Iris pigment epithelial cell (primary cell): ENCODE measurements at regions not wholly inside any gene's neighbourhood (a gene's known extent, or its start where the extent isn't known, plus 50 kb on each side); places are given as distances from the start of the nearest gene placed in this dataset.
A peak's percentile ranks its signal among the peaks of the same experiment; 100 is the strongest.
"Not testable (repeated sequence)": the region's sequence is repeated elsewhere in the genome, so short reads cannot be mapped to it uniquely, and the experiment has no call there.

Source experiments
- DNase-seq: peaks from one replicate; pipeline ENCODE4 v3.0.0-alpha.2; 2011; ENCODE audit warnings: low read depth

- DNase-seq: no peak
Measured at GRCh38 chr12:74254784-74255183, 282.9 kb upstream of the ATXN7L3B start.

DNA sequence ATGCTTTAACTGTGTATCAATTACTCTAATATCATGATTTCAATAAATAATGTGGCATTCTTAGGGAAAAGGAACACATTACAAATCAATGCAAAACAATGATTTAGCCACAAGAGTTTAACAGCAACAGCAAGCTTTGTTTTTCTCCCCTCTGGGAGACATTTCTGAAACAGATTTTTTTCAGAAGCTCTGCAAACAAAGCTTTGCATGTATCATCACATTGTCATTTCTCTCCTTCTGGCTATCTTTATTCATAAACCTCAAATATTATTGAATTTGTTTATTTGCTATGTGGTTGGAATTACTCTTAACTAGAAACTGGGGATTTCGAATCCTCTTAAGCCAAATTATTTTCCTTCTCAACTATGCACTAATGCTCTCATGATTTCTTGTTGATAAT, 278.4 kb upstream of the ATXN7L3B start:
- no peak for DNase-seq

- no peak for DNase-seq
Measured at GRCh38 chr12:74264692-74265091, 272.9 kb upstream of the ATXN7L3B start.

DNA sequence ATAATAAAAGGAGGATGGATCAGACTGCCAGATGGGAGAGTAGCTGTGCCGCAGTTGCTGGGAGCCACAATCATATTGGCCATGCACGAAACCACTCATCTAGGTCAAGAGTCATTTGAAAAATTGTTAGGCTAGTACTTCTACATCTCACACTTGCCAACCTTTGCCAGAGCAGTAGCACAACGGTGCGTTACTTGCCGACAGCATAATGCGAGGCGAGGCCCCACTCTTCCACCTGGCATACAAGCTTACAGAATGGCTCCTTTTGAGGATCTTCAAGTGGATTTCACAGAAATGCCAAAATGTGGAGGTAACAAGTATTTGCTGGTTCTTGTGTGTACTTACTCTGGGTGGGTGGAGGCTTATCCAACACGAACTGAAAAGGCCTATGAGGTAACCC, 268.3 kb upstream of the ATXN7L3B start:
- DNase-seq: not testable (repeated sequence)

DNA sequence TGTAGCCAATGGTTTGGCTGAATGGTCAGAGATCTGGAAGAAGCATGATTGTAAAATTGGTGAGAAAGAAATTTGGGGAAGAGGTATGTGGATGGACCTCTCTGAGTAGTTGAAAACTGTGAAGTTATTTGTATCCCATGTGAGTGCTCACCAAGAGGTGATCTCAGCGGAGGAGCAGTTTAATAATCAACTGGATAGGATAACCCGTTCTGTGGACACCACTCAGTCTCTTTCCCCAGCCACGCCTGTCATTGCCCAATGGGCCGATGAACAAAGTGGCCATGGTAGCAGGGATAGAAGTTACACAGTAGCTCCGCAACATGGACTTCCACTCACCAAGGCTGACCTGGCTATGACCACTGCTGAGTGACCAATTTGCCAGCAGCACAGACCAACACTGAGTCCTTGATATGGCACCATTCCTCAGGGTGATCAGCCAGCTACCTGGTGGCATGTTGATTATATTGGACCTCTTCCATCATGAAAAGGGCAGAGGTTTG, 257.4 kb upstream of the ATXN7L3B start:
- DNase-seq: no peak

DNA sequence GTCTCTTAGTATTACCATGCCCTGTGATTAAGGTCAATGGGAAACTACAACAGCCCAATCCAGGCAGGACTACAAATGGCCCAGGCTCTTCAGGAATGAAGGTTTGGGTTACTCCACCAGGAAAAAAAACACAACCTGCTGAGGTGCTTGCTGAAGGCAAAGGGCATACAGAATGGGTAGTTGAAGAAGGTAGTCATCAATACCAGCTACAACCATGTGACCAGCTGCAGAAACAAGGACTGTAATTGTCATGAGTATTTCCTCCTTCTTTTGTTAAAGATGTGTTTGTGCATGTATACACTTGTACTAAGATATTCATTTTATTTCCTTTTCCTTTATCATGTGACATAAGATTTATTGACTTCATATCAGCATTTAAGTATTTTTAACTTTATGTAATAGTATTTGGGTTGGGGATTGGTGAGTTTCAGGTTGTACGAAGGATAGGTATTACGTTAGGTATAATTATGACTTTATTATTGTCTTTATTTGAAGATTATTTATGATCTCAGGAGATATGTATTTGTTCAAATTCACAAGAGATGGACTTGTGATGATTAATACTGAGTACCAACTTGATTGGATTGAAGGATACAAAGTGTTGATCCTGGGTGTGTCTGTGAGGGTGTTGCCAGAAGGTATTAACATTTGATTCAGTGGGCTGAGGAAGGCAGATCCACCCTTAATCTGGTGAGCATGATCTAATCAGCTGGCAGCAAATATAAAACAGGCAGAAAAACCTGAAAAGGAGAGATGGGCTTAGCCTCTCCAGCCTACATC, 256.0 kb upstream of the ATXN7L3B start:
- not testable (repeated sequence) for DNase-seq

DNA sequence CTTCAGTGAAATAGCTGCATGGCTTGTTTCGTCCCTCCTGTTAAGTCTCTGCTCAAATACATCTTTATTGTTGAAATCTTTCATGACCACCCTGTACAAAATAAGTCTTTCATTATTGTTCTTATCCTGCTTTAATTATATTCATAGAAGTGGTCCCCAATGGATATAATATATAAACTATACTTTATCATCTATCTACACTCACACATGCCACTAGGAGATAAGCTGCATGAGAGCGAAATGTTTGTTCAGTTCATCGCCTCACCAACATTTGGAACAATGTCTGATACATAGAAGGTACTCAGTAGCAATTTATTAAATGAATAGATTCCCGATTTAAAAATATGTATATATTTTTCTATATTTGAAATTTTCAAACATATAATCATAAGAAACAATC, 254.0 kb upstream of the ATXN7L3B start:
- no peak for DNase-seq

GRCh38 chr12:74285773-74286172, 251.9 kb upstream of the ATXN7L3B start:
- peak; percentile 6 for DNase-seq

DNA sequence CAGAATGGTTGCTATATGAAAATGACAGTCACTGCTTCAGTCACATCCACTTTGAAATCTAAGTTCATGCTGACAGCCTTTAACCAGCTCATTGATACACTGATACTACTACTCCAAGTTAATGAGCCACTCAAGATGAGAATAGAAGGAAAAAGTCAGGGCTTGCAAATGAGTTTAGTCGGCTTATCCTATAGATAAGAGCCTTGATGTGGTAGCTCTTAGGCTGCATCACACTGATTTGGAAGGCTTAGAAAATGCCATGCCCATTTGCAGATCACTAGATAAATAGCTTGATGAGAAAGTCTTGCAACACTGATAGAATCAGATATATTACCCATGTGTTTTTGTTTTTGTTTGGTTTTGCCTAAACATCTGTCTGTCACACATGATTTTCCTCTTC, 251.4 kb upstream of the ATXN7L3B start:
- DNase-seq: no peak

- no peak for DNase-seq
Measured at GRCh38 chr12:74292351-74293194, 245.1 kb upstream of the ATXN7L3B start.

DNA sequence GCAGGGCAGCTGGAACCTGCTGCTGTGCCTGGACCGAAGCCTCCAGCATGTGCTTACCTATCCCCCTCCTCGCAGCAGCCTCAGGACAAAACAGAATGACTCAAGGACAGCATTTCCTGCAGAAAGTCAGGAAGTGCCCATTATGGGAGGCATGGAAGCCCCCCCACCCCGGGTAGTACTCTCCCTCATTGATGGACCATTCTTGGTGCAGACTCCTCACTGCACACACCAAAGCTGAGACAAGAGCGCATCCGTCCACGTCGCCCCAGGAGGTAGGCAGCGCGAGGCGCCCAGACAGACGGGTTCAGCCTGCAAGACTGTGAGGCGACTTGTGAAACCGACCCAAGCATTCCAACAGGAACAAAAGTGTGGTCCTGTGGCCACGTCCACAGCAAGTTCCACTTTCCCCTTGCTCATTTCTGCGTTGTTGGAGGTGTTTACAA, 243.9 kb upstream of the ATXN7L3B start:
- no peak for DNase-seq

DNA sequence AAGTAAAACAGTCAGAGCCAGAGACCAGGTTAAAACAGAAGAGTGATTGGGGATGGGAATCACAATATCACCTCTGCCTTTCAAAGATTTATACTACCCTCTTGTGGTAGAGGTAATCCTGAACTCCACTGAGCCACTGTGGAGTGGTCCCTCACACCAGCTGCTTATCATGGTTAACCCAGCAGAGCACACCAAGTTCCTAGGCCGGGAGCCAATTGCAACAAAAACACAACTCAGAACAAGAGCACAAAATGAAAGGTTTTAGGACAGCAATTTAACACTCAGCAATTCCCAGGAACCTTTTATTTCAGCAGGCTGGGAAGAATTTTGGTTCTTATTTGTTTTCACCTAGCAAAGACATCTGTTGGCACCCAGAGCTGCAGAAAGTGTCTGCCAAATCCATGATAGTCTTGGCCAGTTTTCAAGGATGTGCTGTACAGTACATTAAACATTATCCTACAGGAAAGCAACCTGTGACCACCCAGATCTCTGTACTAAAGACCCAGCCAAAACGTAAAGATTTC, 220.5 kb upstream of the ATXN7L3B start:
- peak; percentile 63 for DNase-seq

DNA sequence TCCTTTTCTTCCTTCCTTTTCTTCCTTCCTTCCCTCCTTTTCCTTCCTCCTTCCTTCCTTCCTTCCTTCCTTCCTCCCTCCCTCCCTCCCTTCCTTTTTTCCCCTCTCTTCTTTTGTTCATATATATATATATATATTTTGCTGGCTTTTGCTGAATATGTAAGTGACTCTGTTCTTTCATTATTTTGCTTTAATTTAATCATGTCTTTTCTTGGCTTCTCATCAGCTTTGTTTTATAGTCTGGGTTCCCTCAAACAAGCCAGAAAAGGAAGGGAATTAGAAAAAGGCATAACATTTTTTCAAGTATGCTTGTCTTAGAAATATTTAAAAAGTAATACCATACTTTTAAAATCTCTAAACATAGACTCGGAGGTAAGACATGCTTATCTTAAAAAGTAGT, 219.9 kb upstream of the ATXN7L3B start:
- no peak for DNase-seq

DNA sequence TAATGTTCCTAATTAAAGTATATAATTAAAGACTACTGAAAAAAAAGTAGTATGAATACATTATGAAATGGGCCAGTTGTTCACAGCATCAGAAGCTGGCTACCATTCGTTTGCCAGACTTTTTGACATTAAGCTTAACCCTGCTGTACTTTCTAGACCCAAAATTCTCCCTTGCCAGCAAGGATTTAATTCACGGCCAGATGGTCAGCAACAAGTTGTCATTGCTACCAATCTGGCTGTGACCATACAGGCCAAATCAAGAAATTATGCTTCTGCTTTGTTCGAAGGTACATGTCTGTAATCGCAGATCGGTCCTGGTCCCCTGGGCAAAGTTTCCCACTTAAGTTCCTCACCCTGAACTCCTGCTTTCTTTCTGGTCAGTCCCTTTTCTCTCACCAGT, 217.7 kb upstream of the ATXN7L3B start:
- no peak for DNase-seq

GRCh38 chr12:74321381-74321780, 216.3 kb upstream of the ATXN7L3B start:
- DNase-seq: no peak

GRCh38 chr12:74322792-74323191, 214.8 kb upstream of the ATXN7L3B start:
- no peak for DNase-seq

GRCh38 chr12:74328623-74329022, 209.0 kb upstream of the ATXN7L3B start:
- no peak for DNase-seq

DNA sequence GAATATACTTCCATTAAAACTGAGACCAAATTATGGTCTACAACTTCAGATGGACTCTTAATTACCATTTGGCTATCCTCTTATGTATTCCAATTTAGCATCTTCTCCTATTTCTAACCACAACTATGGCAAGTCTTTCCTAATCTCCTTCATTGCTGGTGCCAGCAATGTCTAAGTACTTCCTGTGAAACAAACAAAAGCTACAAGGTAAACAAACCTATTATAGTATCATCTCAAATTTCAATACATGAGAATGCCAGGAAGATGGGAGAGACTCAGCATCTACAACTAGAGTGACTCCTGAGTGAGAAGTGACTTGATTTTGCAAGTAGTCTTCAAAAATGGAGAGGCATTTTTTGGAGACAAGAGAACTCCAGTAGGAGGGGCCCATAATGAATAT, 202.9 kb upstream of the ATXN7L3B start:
- DNase-seq: peak; percentile 68

- peak; percentile 72 for DNase-seq
Measured at GRCh38 chr12:74337951-74338350, 199.7 kb upstream of the ATXN7L3B start.

DNA sequence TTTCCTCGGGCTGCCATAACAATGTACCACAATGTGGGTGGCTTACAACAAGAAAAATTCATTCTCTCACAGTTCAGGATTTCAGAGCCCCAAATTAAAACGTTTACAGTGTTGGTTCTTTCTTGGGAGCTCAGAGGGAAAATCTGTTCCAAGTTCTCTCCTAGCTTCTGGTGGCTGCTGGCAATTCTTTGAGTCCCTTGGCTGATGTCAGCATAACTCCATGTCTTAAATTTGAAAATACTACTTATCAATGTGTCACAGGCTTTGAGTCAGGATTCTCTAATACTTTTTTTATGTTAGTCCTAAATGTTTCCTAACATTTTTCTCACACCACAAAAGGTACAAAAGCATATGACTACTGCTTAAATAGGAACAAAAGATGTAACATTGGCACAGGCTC, 198.4 kb upstream of the ATXN7L3B start:
- no peak for DNase-seq

GRCh38 chr12:74349925-74350324, 187.7 kb upstream of the ATXN7L3B start:
- peak; percentile 41 for DNase-seq

DNA sequence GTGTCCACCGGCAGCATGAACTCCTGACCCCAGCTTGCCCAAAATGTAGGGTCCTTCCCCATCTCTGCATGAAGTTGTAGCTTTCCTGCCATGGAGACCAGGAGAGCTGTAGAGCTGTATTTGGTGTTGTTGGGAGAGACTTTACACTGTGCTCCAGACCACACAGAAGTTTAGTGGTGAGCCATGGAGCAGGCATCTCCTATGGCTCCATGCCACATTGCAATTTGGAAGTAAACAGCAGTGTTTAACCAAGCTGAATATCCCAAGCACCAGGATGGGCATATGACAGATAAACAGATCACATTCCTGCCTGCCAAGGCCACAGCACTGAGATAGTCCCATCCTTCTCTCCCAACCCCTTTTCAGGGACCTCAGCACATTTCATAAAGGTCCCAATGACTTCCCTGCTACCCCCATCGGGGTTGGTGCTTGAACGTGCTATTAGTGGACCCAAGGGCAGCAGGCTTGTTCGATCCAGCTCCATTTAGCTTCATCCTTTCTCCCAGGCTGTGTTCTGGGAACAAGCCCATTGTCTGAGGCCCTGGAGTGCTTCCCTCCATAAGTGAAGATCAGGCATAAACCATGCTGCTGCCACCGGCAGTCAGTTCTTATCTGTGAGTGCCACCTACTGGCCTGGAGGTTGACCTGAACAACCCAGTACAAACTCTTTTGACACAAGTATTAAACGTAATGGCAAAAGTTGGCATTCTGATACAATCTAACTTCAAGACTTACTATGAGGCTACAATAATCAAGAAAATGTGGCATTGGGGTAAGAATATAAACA, 172.3 kb upstream of the ATXN7L3B start:
- DNase-seq: peak; percentile 63
